GM12891 (cell line): ENCODE measurements at regions not wholly inside any gene's neighbourhood (a gene's known extent, or its start where the extent isn't known, plus 50 kb on each side); places are given as distances from the start of the nearest gene placed in this dataset.

Source experiments
- DNase-seq: peaks from one replicate; pipeline ENCODE4 v3.0.0; 2011; ENCODE audit warnings: low spot score; ENCODE audit not compliant: insufficient read length
- FAIRE-seq: peaks from 2 replicates; lab custom pipeline; 2011; peaks lifted over from hg19 to GRCh38; lab: Jason Lieb, UNC
- PAX5 ChIP-seq: IDR thresholded peaks from 2 replicates; pipeline ENCODE4 v1.6.1; 2011; ENCODE audit warnings: low read length, moderate library complexity, mild to moderate bottlenecking; ENCODE audit not compliant: insufficient read depth, severe bottlenecking
- POLR2A ChIP-seq: IDR thresholded peaks from 2 replicates; pipeline ENCODE4 v1.6.1; 2011; ENCODE audit warnings: low read depth, low read length, control low read depth
- POLR2AphosphoS5 ChIP-seq: IDR thresholded peaks from 2 replicates; pipeline ENCODE4 v1.6.1; 2011; ENCODE audit warnings: low read depth, low read length, control low read depth
- POU2F2 ChIP-seq: IDR thresholded peaks from 2 replicates; pipeline ENCODE4 v1.6.1; 2011; ENCODE audit warnings: low read depth, mild to moderate bottlenecking, control low read depth, low read length, moderate library complexity
- SPI1 ChIP-seq: IDR thresholded peaks from 2 replicates; pipeline ENCODE4 v1.6.1; 2011; ENCODE audit warnings: low read depth, low read length, control low read depth
- TAF1 ChIP-seq: IDR thresholded peaks from 2 replicates; pipeline ENCODE4 v1.6.1; 2011; ENCODE audit warnings: low read depth, low read length, control low read depth

DNA sequence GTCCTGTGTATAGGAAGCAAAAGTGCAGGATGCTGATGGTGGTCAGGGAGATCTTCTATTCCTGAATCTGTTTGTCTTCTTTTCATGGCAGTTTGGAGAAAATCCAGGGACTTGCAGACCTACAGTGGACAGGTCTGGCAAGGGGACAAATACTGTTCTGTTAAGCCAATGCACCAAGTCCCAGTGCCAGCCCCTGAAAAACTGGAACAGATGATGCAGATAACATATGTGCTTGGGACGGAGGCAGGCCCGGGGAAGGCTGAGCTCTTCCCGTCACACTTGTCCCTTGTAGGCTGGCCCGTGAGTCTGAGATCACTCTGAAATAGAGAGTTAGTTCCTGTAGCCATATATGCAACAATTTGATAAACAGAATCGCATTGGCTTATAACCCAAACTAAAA is 265.7 kb downstream of the MTRR start:
- TF ChIP-seq POLR2A (no peak), POLR2AphosphoS5 (no peak), POU2F2 (no peak), SPI1 (no peak), PAX5 (no peak)
- DNase-seq = no peak
- no peak for FAIRE-seq

DNA sequence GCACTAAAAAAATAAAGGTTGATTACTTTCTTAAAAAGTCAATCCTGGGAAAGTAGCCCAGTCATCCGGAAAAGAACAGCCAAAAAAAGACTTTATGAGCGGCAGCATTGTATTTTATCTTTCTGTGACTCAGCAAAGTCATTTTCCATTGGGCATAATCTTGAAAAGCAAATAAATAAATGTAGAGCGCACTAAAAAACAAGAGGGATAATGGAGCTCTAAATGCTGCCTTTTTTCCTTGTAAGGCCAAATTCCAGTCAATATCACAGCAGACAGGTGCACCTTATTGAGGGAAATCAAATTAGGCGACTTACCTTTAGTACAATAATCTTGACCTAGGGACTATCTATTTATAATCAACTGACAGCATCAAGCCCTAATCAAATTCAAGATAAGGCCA is 266.8 kb downstream of the MTRR start:
- DNase-seq (no peak), FAIRE-seq (no peak)
- no peak for TF ChIP-seq POLR2AphosphoS5
- TF ChIP-seq POU2F2 = no peak
- no peak for TF ChIP-seq SPI1

DNA sequence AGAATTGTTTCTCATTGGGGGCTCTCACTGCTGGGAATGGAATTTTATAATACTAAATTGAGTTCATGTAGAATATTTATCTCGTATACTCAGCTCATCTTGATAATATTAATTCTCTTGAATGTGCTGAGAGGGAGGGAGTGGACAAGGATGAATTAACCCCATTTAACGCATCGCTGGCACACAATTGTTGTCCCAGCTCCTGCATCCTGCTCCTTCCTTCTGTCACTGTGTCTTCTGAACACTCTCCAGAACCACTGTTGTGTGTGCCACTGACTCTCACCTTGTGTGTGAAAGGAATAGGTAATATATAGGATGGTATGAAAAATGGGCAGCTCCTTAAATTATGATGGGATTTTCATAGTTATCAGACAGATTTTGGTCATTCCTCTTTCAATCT is 267.3 kb downstream of the MTRR start:
- no peak for FAIRE-seq
- DNase-seq = no peak
- no peak for TF ChIP-seq POLR2A
- no peak for TF ChIP-seq TAF1
- TF ChIP-seq POU2F2 = no peak
- no peak for TF ChIP-seq PAX5
- no peak for TF ChIP-seq SPI1
- TF ChIP-seq POLR2AphosphoS5 = no peak

DNA sequence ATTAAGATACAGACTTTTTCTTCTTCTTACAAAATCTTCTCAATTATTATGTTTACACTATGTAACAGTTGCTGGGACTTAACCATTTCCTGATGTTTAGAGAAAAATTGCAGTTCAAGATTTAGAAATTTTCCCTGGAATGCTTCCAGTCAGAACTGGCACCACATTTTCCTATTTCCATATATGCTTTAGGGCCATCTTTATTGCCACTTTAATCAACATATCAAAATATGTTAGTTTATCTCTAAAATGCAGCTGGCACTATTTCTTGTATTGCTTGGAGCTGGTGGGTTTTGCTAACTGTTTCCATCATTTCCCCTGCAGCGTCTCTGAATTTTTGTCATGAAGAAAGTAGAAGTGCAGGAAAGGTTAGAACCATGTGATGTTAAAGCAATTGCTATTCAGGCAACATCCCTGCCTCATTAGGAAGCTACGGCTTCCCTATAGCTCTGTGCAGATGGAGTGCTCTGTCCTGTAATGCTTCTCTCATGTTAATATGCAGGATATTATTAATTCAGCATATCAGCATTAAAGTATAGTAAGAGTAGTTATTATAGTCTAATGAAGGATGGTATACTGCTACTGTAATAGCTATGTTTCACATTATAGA is 269.1 kb downstream of the MTRR start:
- FAIRE-seq (no peak), DNase-seq (no peak)
- no peak for TF ChIP-seq SPI1
- TF ChIP-seq TAF1 = no peak
- TF ChIP-seq POLR2AphosphoS5 = no peak
- no peak for TF ChIP-seq POLR2A
- TF ChIP-seq PAX5 = no peak
- TF ChIP-seq POU2F2 = no peak

DNA sequence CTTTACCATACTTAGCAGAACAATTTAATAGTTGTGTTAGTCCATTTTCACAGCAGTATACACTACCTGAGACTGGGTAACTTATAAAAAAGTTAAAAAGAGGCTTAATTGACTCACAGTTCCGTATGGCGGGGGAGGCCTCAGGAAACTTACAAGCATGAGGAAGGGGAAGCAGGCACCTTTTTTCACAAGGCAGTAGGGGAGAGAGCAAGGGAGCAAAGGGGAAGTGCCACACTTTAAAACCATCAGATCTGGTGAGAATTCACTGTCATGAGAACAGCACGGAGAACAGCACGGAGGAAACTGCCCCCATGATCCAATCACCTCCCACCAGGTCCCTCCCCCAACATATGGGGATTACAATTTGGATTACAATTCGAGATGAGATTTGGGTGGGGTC is 269.9 kb downstream of the MTRR start:
- no peak for FAIRE-seq
- no peak for TF ChIP-seq POLR2AphosphoS5
- TF ChIP-seq POLR2A = no peak
- no peak for TF ChIP-seq PAX5
- no peak for TF ChIP-seq POU2F2
- TF ChIP-seq SPI1 = no peak
- TF ChIP-seq TAF1 = no peak
- DNase-seq = no peak

DNA sequence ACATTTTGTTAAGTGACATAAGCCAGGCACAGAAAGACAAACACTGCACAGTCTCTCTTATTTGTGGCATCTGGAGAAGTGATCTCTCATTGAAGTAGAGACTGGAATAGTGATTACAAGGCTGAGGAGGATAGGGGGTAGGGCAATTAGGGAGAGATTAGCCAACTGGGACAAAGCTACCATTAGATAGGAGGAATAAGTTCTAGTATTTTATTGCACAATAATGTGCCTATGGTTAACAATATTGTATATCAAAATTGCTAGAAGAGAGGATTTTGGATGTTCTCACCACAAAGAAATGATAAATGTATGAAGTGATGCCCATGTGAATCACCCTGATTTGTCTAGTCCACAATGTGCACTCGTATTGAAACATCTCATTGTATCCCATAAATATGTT is 281.8 kb downstream of the MTRR start:
- no peak for TF ChIP-seq POLR2A
- no peak for TF ChIP-seq SPI1
- TF ChIP-seq TAF1 = no peak
- no peak for TF ChIP-seq POU2F2
- FAIRE-seq = no peak
- no peak for DNase-seq

DNA sequence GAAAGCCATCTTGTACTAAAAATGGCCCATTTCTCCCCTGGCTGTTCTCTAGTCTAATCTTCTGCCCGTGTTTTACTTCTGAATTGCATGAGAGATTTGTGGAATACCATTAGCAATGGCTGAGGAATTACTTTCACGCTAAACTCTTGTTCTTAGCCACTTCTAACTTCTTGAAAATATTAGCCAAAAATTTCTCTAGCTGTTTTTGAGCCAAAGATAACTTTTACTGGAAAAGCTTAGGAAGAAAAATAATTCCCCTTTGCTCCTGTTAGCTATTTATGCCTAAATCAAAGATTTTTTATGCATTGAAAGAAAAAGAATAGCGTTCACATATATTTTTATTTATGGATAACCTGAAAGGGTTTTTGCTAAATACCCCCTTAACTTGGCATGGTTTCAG is 287.8 kb downstream of the MTRR start:
- no peak for FAIRE-seq

DNA sequence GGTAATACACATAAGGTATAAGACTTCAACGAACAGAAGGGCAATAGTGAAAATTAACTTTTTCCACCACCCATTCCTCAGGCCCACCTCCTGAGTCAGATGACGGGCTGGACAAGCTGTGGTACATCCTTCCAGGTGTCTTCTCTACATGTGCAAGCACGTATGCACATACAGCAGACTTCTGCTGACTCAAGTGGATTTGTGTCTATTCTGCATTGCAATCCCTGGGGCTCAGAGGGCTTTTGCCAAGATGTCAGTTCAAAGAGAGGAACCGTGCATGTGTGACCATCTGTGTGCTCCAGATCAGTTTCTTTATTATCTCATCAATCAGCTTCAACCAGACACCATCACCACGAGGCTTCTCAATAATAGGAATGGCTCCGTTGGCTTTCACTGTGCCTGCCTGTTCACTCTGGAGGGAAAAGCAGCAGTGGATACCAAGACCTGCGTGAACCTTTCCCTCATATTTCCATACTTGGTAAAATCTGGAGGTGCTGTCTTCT is 288.4 kb downstream of the MTRR start:
- TF ChIP-seq PAX5 = no peak
- FAIRE-seq (no peak), DNase-seq (no peak)

More for the DNA sequence above, 287.8 kb downstream of the MTRR start:
- TF ChIP-seq TAF1 = no peak
- TF ChIP-seq POLR2AphosphoS5 = no peak
- no peak for TF ChIP-seq POLR2A
- TF ChIP-seq SPI1 = no peak
- TF ChIP-seq POU2F2 = no peak
- no peak for TF ChIP-seq PAX5
- no peak for DNase-seq

DNA sequence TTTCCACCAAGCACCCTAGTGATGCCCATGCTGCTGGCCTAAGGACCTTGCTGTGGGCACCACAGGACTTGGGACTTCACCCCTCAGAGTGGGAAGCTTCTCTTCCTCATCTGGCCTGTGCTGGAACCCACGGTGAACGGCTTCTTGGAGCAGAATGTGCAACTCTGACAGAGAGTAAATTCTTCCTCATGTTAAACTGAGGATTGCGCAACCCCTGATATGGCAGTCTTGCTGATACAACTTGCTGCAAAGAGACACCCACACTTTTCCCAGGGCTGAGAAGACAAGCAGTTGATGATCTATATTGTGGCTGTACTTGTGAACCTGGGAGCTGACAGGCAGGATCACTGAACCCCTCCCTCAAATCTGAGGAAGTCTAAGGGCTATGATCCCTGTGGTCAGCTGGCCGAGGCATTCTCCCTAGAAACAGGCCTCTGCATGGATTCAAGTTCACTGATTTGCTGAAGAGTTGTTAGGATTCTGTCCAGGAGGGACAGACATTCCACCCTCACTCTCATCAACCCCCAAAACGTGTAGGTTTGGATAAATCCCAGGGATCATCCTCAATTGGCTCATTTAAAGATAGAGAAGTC is 307.2 kb downstream of the MTRR start:
- DNase-seq = no peak
- FAIRE-seq = no peak
- TF ChIP-seq PAX5 (no peak), POU2F2 (no peak), POLR2AphosphoS5 (no peak), SPI1 (no peak), POLR2A (no peak), TAF1 (no peak)

DNA sequence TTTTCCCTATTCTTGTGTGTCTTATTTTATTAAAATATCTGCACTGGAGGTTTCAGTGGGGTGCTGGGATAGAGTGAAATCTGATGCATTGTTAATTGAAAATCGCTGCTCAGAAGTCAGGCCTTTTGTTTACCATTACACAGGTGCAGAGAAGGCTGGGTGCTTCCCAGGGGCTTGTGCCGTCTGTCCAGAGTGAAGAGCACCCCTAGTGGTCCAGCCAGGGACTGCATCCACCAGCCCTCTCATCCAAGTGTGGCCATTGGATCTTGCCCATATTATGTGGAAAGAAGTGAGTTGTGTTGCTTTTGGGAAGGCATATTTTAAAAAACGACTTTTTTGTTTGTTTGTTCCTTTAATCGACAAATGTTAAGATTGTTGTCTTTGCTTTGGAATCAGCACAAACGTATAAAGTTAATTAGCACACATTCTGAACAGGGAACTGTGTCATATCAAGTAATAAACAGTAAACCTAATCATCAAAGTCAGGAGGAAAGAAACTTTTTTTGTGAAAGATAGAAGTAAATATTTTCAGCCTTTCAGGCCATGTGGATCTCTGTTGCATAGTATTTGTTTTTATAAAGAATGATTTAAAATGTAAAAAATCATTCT is 315.6 kb downstream of the MTRR start:
- peak; percentile 23 for DNase-seq
- no peak for TF ChIP-seq PAX5
- FAIRE-seq = no peak
